Endothelial cell of umbilical vein (primary cell): ENCODE measurements at regions not wholly inside any gene's neighbourhood (a gene's known extent, or its start where the extent isn't known, plus 50 kb on each side); places are given as distances from the start of the nearest gene placed in this dataset.

Experiments used
- BruUV-seq: library from RNA; stranded (reverse); fragments of 400-500 nt; replicated peaks from 2 replicates; lab custom pipeline; 2021; lab: Mats Ljungman, UMichigan
- CTCF ChIA-PET: fragments of 300-600, 350-600 bp; sonication (Branson Sonifier 250); formaldehyde crosslinking; loops from one replicate; lab custom pipeline; 2021; ENCODE audit warnings: antibody characterized with exemption, inconsistent platforms; lab: Charles Lee
- POLR2A ChIA-PET: fragments of 300-600, 350-600 bp; sonication (Branson Sonifier 250); formaldehyde crosslinking; loops from one replicate; lab custom pipeline; 2021; ENCODE audit warnings: antibody characterized with exemption, inconsistent platforms; lab: Charles Lee
- DNase-seq: peaks from one replicate; pipeline ENCODE4 v3.0.0-alpha.2; 2011; ENCODE audit warnings: low read depth, low spot score
- FAIRE-seq: peaks from 2 replicates; lab custom pipeline; 2011; peaks lifted over from hg19 to GRCh38; lab: Jason Lieb, UNC
- H2AFZ ChIP-seq: 2 replicates; pipeline ENCODE4 v1.6.0; 2012; ENCODE audit warnings: low read depth, low read length, control low read depth, inconsistent platforms
- H3K27ac ChIP-seq: 2 replicates; pipeline ENCODE4 v1.5.1; 2011; ENCODE audit warnings: low read depth, mild to moderate bottlenecking, control low read depth, low read length, moderate library complexity; ENCODE audit not compliant: insufficient read depth
- H3K27me3 ChIP-seq, 2 experiments: 2 replicates each; pipeline versions ENCODE4 v1.6.0 to v1.6.1; 2011; ENCODE audit warnings: low read length in 2 of 2, mixed read lengths in 1 of 2; ENCODE audit not compliant: control insufficient read depth in 2 of 2, insufficient read depth in 2 of 2
- H3K36me3 ChIP-seq, 2 experiments: 2 replicates in 1 of 2; 3 replicates in 1 of 2; pipeline ENCODE4 v1.5.1; 2011; ENCODE audit warnings: low read length in 2 of 2, mild to moderate bottlenecking in 1 of 2, moderate library complexity in 1 of 2; ENCODE audit not compliant: control insufficient read depth in 2 of 2, insufficient read depth in 2 of 2; ENCODE audit errors: extremely low read depth in 1 of 2
- H3K4me1 ChIP-seq: 3 replicates; pipeline ENCODE4 v1.5.1; 2011; ENCODE audit warnings: mild to moderate bottlenecking, low read length; ENCODE audit not compliant: control insufficient read depth, insufficient read depth; ENCODE audit errors: extremely low read depth
- H3K4me2 ChIP-seq: 2 replicates; pipeline ENCODE4 v1.6.1; 2011; ENCODE audit warnings: low read length, control low read depth, mixed read lengths; ENCODE audit not compliant: insufficient read depth
- H3K4me3 ChIP-seq, 3 experiments: fragments of 200-600 bp in 1 of 3; sonication (generic), shearing (Covaris generic) in 1 of 3; replicated peaks in 1 of 3; 2 replicates each; pipeline ENCODE4 v1.5.1; 2011 to 2016; ENCODE audit warnings: control low read depth in 3 of 3, low read length in 3 of 3, mild to moderate bottlenecking in 2 of 3, inconsistent platforms in 1 of 3, low read depth in 1 of 3, moderate library complexity in 1 of 3; ENCODE audit not compliant: insufficient read depth in 1 of 3
- H3K79me2 ChIP-seq: 2 replicates; pipeline ENCODE4 v1.6.0; 2012; ENCODE audit warnings: low read length, inconsistent platforms; ENCODE audit not compliant: control insufficient read depth, insufficient read depth
- H3K9ac ChIP-seq: replicated peaks from 2 replicates; pipeline ENCODE3; 2011; ENCODE audit warnings: low read length, control low read depth; ENCODE audit not compliant: insufficient read depth; ENCODE audit errors: extremely low read depth
- H3K9me1 ChIP-seq: replicated peaks from 3 replicates; pipeline ENCODE4 v1.6.0; 2011; ENCODE audit warnings: mild to moderate bottlenecking, low read length; ENCODE audit not compliant: control insufficient read depth, insufficient read depth; ENCODE audit errors: extremely low read depth
- H3K9me3 ChIP-seq: replicated peaks from 2 replicates; pipeline ENCODE4 v1.5.1; 2012; ENCODE audit warnings: low read length, inconsistent platforms; ENCODE audit not compliant: control insufficient read depth, insufficient read depth
- H4K20me1 ChIP-seq: replicated peaks from 2 replicates; pipeline ENCODE3; 2011; ENCODE audit warnings: mild to moderate bottlenecking, low read length; ENCODE audit not compliant: control insufficient read depth, insufficient read depth; ENCODE audit errors: extremely low read depth
- CTCF ChIP-seq, 2 donors: IDR thresholded peaks; 1 replicate in 1 of 2; 2 replicates in 1 of 2; pipeline ENCODE4 v1.5.1; 2011; ENCODE audit warnings: low read length in 2 of 2, mild to moderate bottlenecking in 2 of 2, moderate library complexity in 2 of 2, control low read depth in 1 of 2, inconsistent platforms in 1 of 2, low read depth in 1 of 2; ENCODE audit not compliant: insufficient read depth in 1 of 2; ENCODE audit errors: extremely low read depth in 1 of 2
- EZH2 ChIP-seq: IDR thresholded peaks from 2 replicates; pipeline ENCODE4 v1.6.1; 2012; ENCODE audit warnings: borderline replicate concordance, low read depth, mild to moderate bottlenecking, moderate library complexity, low read length, inconsistent platforms; ENCODE audit not compliant: severe bottlenecking
- FOS ChIP-seq: IDR thresholded peaks from 2 replicates; pipeline ENCODE4 v1.6.1; 2011; ENCODE audit warnings: mild to moderate bottlenecking, low read length, moderate library complexity, borderline replicate concordance; ENCODE audit not compliant: insufficient read depth
- GATA2 ChIP-seq: IDR thresholded peaks from 2 replicates; pipeline ENCODE4 v1.7.0; 2011; ENCODE audit warnings: low read depth, mild to moderate bottlenecking, moderate library complexity, mixed read lengths, low read length; ENCODE audit not compliant: insufficient read length, insufficient read depth
- JUN ChIP-seq: IDR thresholded peaks from 2 replicates; pipeline ENCODE4 v1.6.1; 2011; ENCODE audit warnings: borderline replicate concordance, low read depth; ENCODE audit not compliant: insufficient read length, insufficient read depth
- MYC ChIP-seq: IDR thresholded peaks from one replicate; pipeline ENCODE4 v1.6.1; 2011; ENCODE audit warnings: mild to moderate bottlenecking, low read depth, low read length
- POLR2A ChIP-seq: IDR thresholded peaks from 2 replicates; pipeline ENCODE4 v1.6.1; 2012; ENCODE audit warnings: low read depth, mild to moderate bottlenecking, control low read depth, low read length
- POLR2AphosphoS5 ChIP-seq: IDR thresholded peaks from 2 replicates; pipeline ENCODE4 v1.6.1; 2012; ENCODE audit warnings: low read depth, mild to moderate bottlenecking, control low read depth, low read length, moderate library complexity; ENCODE audit not compliant: insufficient read depth
- dilution Hi-C: fragments of 300-500 bp; cut with MboI; formaldehyde crosslinking; loops from one replicate; pipeline ENCODE4 v1.15.0; 2019; ENCODE audit warnings: low sequenced_read_pairs; ENCODE audit not compliant: extremely low pct_ligation_motif_present
- intact Hi-C: fragments of 100-400 bp; cut with micrococcal nuclease; formaldehyde crosslinking; loops from one replicate; pipeline ENCODE4 v1.10.0; 2022
- TF ChIP-seq, protein P1 (sequence below): IDR thresholded peaks from 2 replicates; pipeline ENCODE4 v1.6.1; 2011; ENCODE audit not compliant: insufficient read depth, insufficient read length

GRCh38 chr2:16013359-16013911 is 73.1 kb downstream of the MYCN start:
- no peaks in the 10 kb centered on the region for H3K9me3 ChIP-seq
- no peaks in the 10 kb centered on the region for H4K20me1 ChIP-seq
- H3K27me3 ChIP-seq: peaks cover 0 to 3% of the 10 kb centered on the region in 2 experiments
- no peak overlapping the region for H3K4me3 ChIP-seq
- BruUV-seq: no TSS peak
- H3K79me2 ChIP-seq: no peaks in the 10 kb centered on the region
- DNase-seq (no peak), FAIRE-seq (no peak)
- no peak overlapping the region for H2AFZ ChIP-seq
- no peak overlapping the region for H3K4me2 ChIP-seq
- no peak overlapping the region for H3K9ac ChIP-seq
- POLR2A ChIA-PET: no interaction called here
- no peak for TF ChIP-seq MYC
- no peak for TF ChIP-seq POLR2AphosphoS5
- no peak for TF ChIP-seq EZH2
- no peak for TF ChIP-seq CTCF (IDR thresholded peaks at IDR 0.05; ENCODE audit: extremely low read depth in 1 of 2, insufficient read depth in 1 of 2, low read depth in 1 of 2, low read length in 2 of 2)
- TF ChIP-seq, protein P1, sequence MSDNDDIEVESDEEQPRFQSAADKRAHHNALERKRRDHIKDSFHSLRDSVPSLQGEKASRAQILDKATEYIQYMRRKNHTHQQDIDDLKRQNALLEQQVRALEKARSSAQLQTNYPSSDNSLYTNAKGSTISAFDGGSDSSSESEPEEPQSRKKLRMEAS: no peak
- TF ChIP-seq FOS: no peak
- TF ChIP-seq JUN: no peak
- no peak for TF ChIP-seq POLR2A
- TF ChIP-seq GATA2: no peak
- CTCF ChIA-PET: no interaction called here
- H3K27ac ChIP-seq: no peak overlapping the region
- dilution Hi-C loops: no loop called here
- intact Hi-C loops: no loop called here
- no peaks in the 10 kb centered on the region for H3K4me1 ChIP-seq
- no peaks in the 10 kb centered on the region for H3K36me3 ChIP-seq
- H3K9me1 ChIP-seq: no peaks in the 10 kb centered on the region
